Activated naive CD4-positive, alpha-beta T cell treated with anti-CD3 and anti-CD28 coated beads, Interleukin-2, amount 10 ng/mL, durations not matched to agents 7 days and 5 days (primary cell): ENCODE measurements at regions not wholly inside any gene's neighbourhood (a gene's known extent, or its start where the extent isn't known, plus 50 kb on each side); places are given as distances from the start of the nearest gene placed in this dataset.
A peak's percentile ranks its signal among the peaks of the same experiment; 100 is the strongest.
"Not testable (repeated sequence)": the region's sequence is repeated elsewhere in the genome, so short reads cannot be mapped to it uniquely, and the experiment has no call there.

Experiments
- CTCF ChIA-PET: fragments of 350-600 bp; sonication (Branson Sonifier 250); formaldehyde crosslinking; loops from one replicate; lab custom pipeline; 2021; ENCODE audit warnings: antibody characterized with exemption; lab: Charles Lee
- DNase-seq: peaks from one replicate; pipeline ENCODE4 v3.0.0-alpha.2; 2020
- H3K27ac Mint-ChIP-seq: one replicate; pipeline ENCODE4 v1.8.0; 2021; ENCODE audit warnings: mild to moderate bottlenecking, moderate library complexity, mixed read lengths
- H3K27me3 Mint-ChIP-seq: one replicate; pipeline ENCODE4 v1.8.0; 2021; ENCODE audit warnings: mild to moderate bottlenecking, mixed read lengths
- H3K36me3 Mint-ChIP-seq: one replicate; pipeline ENCODE4 v1.8.0; 2021; ENCODE audit warnings: mixed read lengths
- H3K4me1 Mint-ChIP-seq: one replicate; pipeline ENCODE4 v1.8.0; 2021; ENCODE audit warnings: mixed read lengths
- H3K4me3 Mint-ChIP-seq: one replicate; pipeline ENCODE4 v1.8.0; 2021; ENCODE audit warnings: mild to moderate bottlenecking, moderate library complexity, mixed read lengths
- H3K9me3 Mint-ChIP-seq: one replicate; pipeline ENCODE4 v1.8.0; 2021; ENCODE audit warnings: mixed read lengths

GRCh38 chr1:46878173-46878782, 63.0 kb downstream of the CYP4A11 start:
- not testable (repeated sequence) for H3K27ac Mint-ChIP-seq, H3K9me3 Mint-ChIP-seq, H3K4me1 Mint-ChIP-seq, H3K4me3 Mint-ChIP-seq, H3K36me3 Mint-ChIP-seq, H3K27me3 Mint-ChIP-seq
- CTCF ChIA-PET, result interaction anchor here (0.7 kb wide), 1 partner anchor 140 kb away, joined by 3 read pairs; no protein-coding TSS in a partner anchor
- peak; percentile 54 for DNase-seq

DNA sequence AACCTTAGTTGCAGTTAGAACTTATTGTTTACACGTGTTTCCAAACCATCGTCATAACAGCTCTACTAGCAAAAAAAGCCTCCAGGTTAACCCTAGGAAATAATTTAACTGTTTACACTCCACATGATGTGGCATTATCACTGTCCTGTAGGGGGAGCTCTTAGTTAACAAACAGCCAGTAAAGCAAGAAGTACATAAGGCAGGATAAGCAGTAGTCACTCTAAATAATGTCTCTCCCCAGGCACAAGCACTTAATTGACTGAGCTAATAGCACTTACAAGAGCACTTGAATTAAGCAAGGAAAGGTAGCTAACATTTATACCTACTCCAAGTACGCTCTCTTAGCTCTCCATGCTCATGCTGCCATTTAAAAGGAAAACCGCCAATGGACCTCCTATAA, 65.2 kb downstream of the CYP4A11 start:
- not testable (repeated sequence) for H3K27me3 Mint-ChIP-seq, H3K4me1 Mint-ChIP-seq, H3K4me3 Mint-ChIP-seq, H3K36me3 Mint-ChIP-seq, H3K27ac Mint-ChIP-seq, H3K9me3 Mint-ChIP-seq, DNase-seq
- CTCF ChIA-PET, result interaction anchor here (1.1 kb wide), 1 partner anchor 301 kb away, joined by 3 read pairs; no protein-coding TSS in a partner anchor
